SH-SY5Y (cell line): ENCODE measurements at regions not wholly inside any gene's neighbourhood (a gene's known extent, or its start where the extent isn't known, plus 50 kb on each side); places are given as distances from the start of the nearest gene placed in this dataset.

Source experiments
- GATA2 ChIP-seq: IDR thresholded peaks from 2 replicates; pipeline ENCODE4 v1.6.1; 2011; ENCODE audit warnings: mild to moderate bottlenecking, low read depth, low read length
- GATA3 ChIP-seq: IDR thresholded peaks from 2 replicates; pipeline ENCODE4 v1.6.1; 2011; ENCODE audit warnings: low read depth, mild to moderate bottlenecking, low read length, moderate library complexity

DNA sequence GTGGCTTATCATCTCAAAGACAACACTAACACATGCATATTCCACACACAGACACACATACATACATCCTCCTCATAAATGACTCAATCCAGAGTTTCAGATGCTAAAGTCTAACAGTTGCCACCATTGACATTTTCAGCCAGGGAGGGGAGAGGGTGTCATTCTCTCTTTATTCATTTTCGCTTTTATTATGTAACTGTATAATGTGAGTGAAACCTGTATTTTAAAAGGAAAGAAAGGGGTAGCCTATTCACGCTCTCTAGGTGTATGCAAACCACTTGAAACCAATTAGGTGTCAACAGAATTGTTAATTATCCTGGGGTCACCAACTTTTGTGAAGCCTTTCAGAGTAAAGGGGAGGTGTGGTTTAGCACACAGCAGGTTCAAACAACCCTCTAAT lies 1282.9 kb downstream of the ROBO2 start:
- no peak for TF ChIP-seq GATA3
- TF ChIP-seq GATA2 = no peak
